ENCODE measurements at regions not wholly inside any gene's neighbourhood (a gene's known extent, or its start where the extent isn't known, plus 50 kb on each side); places are given as distances from the start of the nearest gene placed in this dataset.
"Not testable (repeated sequence)": the region's sequence is repeated elsewhere in the genome, so short reads cannot be mapped to it uniquely, and the experiment has no call there.

GRCh38 chr2:66145490-66145889 is 289.4 kb upstream of the MEIS1 start:
- Histone ChIP-seq H3K27me3 (replicated peaks in 1 of 4; ENCODE audit: control extremely low read depth in 1 of 4, control insufficient read depth in 3 of 4, insufficient read depth in 4 of 4, low read length in 3 of 4) (no peaks in the 10 kb centered on the region), H3K79me2 (ENCODE audit: control insufficient read depth, insufficient read depth, low read length) (no peaks in the 10 kb centered on the region), H3K4me2 (replicated peaks; ENCODE audit: low read depth, low read length, poor library complexity, severe bottlenecking) (no peak overlapping the region), H3K4me3 (ENCODE audit: control extremely low read depth in 1 of 5, extremely low read depth in 1 of 5, insufficient read depth in 1 of 5, low read depth in 2 of 5, low read length in 4 of 5) (no peak overlapping the region), H3K4me1 (ENCODE audit: control insufficient read depth in 2 of 2, insufficient read depth in 2 of 2, low read length in 2 of 2) (no peaks in the 10 kb centered on the region), H3K27ac (ENCODE audit: low read length in 2 of 2) (no peak overlapping the region), H3K36me3 (replicated peaks in 1 of 2; ENCODE audit: control extremely low read depth in 1 of 2, control insufficient read depth in 1 of 2, extremely low read depth in 1 of 2, insufficient read depth in 2 of 2, low read length in 1 of 2) (no peaks in the 10 kb centered on the region), H2AFZ (ENCODE audit: insufficient read depth, low read depth, low read length, poor library complexity, severe bottlenecking) (no peak overlapping the region), H4K20me1 (ENCODE audit: control insufficient read depth, insufficient read depth, low read length, poor library complexity, severe bottlenecking) (no peaks in the 10 kb centered on the region), H3K9me3 (ENCODE audit: control extremely low read depth in 1 of 3, control insufficient read depth in 2 of 3, insufficient read depth in 1 of 3, low read length in 2 of 3) (no peaks in the 10 kb centered on the region), H3K9ac (ENCODE audit: low read length) (no peak overlapping the region)
- peaks cover 3% of the 10 kb centered on the region for H3K9me3 Mint-ChIP-seq (ENCODE audit: insufficient read depth)
- DNase-seq (no peak), ATAC-seq (ENCODE audit: low read depth) (no peak)
- no peak overlapping the region for H3K4me3 Mint-ChIP-seq
- ChIA-PET POLR2A (no interaction called here), CTCF (no interaction called here)
- intact Hi-C loops (cut with micrococcal nuclease) = no loop called here
- H3K27me3 Mint-ChIP-seq = no peaks in the 10 kb centered on the region
- no peak overlapping the region for H3K27ac Mint-ChIP-seq
- TF ChIP-seq CTCF (IDR thresholded peaks at IDR 0.05) (no peak), EZH2 (IDR thresholded peaks at IDR 0.05; ENCODE audit: borderline replicate concordance, insufficient read depth, low read depth, low read length, poor library complexity, severe bottlenecking) (no peak)
- H3K4me1 Mint-ChIP-seq = no peaks in the 10 kb centered on the region
- no CpG with 5 or more reads among the region's 2 CpGs for WGBS (ENCODE audit: insufficient coverage)

DNA sequence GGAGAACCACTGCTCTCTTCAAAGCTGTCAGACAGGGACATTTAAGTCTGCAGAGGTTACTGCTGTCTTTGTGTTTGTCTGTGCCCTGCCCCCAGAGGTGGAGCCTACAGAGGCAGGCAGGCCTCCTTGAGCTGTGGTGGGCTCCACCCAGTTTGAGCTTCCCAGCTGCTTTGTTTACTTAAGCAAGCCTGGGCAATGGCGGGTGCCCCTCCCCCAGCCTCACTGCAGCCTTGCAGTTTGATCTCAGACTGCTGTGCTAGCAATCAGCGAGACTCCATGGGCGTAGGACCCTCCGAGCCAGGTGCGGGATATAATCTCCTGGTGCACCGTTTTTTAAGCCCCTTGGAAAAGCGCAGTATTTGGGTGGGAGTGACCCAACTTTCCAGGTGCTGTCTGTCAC is 290.6 kb upstream of the MEIS1 start:
- CTCF ChIA-PET; H3K27ac ChIP-seq (ENCODE audit: low read length in 2 of 2); H3K4me2 ChIP-seq (replicated peaks; ENCODE audit: low read depth, low read length, poor library complexity, severe bottlenecking); H3K9me3 Mint-ChIP-seq (ENCODE audit: insufficient read depth); H3K4me3 ChIP-seq (ENCODE audit: control extremely low read depth in 1 of 5, extremely low read depth in 1 of 5, insufficient read depth in 1 of 5, low read depth in 2 of 5, low read length in 4 of 5); H4K20me1 ChIP-seq (ENCODE audit: control insufficient read depth, insufficient read depth, low read length, poor library complexity, severe bottlenecking); H3K9me3 ChIP-seq (ENCODE audit: control extremely low read depth in 1 of 3, control insufficient read depth in 2 of 3, insufficient read depth in 1 of 3, low read length in 2 of 3); ATAC-seq (ENCODE audit: low read depth); H3K9ac ChIP-seq (ENCODE audit: low read length); H2AFZ ChIP-seq (ENCODE audit: insufficient read depth, low read depth, low read length, poor library complexity, severe bottlenecking); H3K36me3 ChIP-seq (replicated peaks in 1 of 2; ENCODE audit: control extremely low read depth in 1 of 2, control insufficient read depth in 1 of 2, extremely low read depth in 1 of 2, insufficient read depth in 2 of 2, low read length in 1 of 2); H3K27me3 ChIP-seq (replicated peaks in 1 of 4; ENCODE audit: control extremely low read depth in 1 of 4, control insufficient read depth in 3 of 4, insufficient read depth in 4 of 4, low read length in 3 of 4); H3K27ac Mint-ChIP-seq; H3K79me2 ChIP-seq (ENCODE audit: control insufficient read depth, insufficient read depth, low read length); POLR2A ChIA-PET; H3K4me1 Mint-ChIP-seq; intact Hi-C loops (cut with micrococcal nuclease); DNase-seq; H3K4me1 ChIP-seq (ENCODE audit: control insufficient read depth in 2 of 2, insufficient read depth in 2 of 2, low read length in 2 of 2); H3K27me3 Mint-ChIP-seq; H3K4me3 Mint-ChIP-seq: not testable (repeated sequence)
- 94% methylated on average over 3 of the region's 7 CpGs for WGBS (ENCODE audit: insufficient coverage)

Measured in B cell (primary cell).